ENCODE measurements at regions not wholly inside any gene's neighbourhood (a gene's known extent, or its start where the extent isn't known, plus 50 kb on each side); places are given as distances from the start of the nearest gene placed in this dataset.

DNA sequence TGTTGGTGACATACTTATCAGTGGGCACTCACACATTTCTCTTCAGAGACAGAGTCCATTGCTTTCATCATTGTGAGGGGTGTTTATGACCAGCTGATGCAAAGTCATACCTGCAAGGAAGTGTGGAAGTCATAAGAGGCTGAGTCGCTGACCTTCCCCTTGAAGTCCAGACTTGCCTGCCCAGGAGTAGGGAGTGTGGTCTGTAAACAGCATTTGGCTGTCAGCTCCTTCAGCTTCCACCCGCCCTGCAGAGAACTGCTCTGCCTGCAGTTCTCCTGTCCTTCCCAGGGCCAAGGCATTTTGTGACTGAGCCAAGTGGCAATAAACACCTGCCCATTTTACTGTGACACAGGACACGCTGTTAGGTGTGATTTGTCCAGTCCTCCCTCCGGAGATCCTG is 801.3 kb downstream of the BCL11B start:
- DNase-seq, result no peak

DNA sequence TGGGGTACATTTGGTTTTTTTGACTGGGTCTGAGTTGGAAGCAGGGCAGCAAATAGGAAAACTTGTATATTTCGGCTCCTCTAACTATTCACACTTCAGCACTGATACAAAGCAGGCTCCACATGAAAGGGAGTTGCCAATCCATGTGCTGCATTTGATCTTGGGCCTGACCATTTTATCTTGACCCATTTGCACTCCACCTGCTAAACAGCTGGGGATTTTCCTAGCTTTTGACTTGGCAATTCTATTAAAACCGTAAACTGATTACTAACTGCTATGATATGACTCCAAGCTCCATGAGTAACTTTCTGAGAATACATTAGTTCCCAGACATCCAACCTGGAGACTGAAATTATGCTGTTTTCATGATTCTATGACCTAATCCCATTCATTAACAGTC is 797.1 kb downstream of the BCL11B start:
- DNase-seq, result no peak

DNA sequence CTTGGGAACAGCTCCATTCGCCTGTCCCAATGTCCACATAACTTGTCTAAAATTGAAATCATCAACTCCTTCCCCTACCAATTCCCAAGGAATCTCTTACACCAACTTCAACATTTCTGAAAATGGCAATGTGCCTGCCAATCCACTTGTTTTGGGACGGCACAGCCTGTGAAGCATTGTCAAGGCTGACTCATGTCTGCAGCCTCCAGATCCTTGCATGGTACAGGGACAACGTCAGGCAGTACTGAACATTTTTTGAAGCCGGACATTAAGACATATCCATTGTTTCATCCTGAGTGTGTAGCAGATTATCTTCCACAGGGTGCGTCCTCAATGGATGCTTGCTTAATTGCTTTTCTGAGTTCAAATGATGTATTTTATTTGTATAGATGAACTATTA is 794.1 kb downstream of the BCL11B start:
- DNase-seq, result no peak

DNA sequence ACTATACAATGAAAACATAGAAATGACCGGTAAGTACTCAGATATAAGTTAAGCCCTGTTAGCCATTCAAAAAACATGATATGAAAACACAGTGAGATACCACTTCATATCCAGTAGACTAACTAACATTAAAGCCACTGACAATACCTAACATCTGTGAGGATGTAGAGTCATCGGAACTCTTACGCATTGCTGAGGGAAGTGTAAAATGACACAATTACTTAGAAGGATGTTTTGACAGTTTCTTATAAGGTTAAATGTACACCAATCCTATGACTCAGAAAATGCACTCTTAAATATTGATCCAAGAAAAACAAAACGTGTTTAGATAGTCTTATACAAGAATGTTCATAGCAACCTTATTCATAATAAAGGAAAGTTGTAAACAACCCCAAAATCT is 782.9 kb downstream of the BCL11B start:
- no peak for DNase-seq

DNA sequence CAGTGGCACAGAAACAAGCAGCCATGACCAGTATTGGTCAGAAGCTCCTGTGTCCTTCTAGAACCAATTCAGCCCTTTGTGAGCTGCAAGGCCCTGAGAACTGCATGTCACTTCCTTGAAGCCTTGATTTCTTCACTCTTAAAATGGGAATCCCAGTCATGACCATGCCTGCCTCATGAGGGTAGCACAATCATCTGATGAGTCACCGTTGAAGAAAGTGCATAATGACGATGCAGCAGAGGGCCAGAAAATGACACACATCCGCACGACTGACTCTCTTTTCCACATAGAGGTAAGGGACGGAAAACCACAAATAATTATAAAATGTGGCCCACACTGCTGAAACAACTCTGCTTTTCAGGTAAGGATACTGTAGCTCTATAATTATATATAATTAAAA is 777.4 kb downstream of the BCL11B start:
- DNase-seq, result no peak

DNA sequence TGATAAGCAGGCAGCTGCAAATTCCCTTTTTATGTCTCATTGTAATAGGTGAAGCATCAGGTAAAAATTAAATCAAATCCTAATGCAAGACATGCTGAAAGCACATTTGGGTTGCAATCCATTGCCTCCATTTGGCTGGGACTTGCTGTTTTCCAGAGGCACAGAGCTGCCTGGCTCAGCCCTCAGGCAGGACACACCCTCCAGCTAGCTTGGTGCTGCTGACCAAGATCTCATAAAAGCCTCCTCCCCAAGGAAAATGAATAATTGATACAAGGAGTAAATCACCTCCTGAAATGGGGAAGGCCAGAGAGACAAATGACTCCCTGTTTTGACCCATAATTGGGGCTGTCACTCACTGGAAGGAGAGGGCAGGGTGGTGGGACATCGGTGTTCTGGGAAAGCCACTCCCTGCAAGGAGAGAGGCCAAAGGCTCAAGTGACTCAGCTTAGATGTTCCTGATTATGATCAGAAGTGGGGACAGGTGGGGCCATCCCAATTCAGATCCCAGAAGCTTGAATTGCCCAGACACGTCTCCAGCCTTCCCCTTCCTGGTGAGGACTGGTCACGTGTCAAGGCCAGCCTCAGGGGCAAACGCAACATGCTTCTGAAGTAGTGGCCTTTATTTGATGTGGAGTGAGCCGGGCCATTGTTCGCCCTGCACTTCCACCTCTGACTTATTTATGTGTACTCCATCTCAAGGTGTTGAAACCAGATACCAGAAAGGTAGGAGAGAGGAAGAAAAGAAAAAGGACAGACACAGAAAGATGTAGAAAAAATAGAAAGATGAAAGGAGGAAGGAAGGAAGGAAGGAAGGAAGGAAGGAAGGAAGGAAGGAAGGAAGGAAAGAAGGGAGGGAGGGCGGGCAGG is 773.7 kb downstream of the BCL11B start:
- no peak for DNase-seq

DNA sequence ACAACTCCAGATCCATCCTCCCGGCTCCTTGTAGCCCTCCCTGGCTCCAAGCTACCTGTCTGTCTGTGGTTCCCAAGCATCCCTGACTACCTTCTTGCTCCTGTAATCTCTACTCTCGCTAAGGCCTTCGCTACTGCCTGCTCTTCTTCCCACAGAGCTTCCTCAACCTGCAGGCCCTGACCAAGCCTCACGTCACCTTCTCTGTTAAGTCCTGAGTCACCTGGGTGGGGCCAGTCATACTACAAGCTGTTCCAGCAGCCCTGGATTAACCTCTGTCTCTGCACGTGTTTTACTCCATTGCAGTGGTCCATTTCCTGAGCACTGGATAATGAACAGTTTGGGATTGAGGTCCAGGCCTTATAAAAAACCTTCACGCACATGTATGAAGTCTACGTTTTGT is 770.7 kb downstream of the BCL11B start:
- no peak for DNase-seq

DNA sequence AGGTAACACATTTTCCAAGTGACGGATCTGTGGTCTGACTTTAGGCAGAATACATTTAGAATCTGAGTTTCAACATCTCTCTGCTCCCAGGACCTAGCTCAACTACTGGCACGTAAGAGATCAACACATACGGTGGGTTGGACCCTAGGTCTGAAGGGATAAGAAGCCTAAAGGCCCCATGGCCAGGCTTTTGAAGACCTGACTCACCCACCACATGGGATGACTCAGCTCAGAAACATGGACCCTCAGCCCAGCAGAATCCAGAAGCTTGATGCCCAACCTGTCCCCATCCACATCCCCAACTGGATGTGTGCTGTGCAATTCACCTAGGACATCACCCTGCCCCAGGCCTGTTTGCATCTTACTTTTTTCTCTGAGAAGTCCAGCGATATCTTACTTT is 770.2 kb downstream of the BCL11B start:
- DNase-seq, result no peak

DNA sequence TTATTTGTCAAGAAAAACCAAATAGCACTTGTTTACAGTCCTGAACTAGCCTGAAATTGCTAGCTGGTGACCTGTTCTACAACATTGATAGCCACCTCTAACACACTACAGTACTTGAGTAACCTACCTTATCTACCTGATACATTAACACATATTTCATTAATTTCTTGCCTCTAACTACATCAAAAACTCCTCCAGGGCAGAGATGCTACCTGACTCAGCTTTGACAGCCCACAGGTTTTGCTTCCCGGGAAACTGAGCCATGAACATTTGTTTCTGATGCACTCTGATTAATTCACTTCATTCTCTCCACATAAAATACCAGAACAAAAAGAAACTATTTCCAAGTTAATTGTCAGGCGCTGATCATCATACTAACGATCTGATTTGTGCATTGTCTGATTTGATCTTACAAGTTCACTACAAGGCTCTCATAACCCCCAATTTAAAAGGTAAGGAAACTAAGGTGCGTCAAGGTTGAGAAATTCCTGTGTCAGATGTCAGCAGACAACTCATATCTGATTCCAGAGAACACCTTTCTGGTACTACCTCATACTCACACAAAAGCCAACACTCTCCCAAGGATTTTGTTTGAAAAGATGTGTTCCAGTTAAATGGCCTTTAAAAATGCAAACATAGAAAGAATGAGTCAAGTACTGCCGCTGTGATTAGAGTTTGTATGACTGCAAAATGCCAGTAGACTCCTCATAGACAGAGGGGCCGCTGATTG is 768.7 kb downstream of the BCL11B start:
- DNase-seq, result no peak

DNA sequence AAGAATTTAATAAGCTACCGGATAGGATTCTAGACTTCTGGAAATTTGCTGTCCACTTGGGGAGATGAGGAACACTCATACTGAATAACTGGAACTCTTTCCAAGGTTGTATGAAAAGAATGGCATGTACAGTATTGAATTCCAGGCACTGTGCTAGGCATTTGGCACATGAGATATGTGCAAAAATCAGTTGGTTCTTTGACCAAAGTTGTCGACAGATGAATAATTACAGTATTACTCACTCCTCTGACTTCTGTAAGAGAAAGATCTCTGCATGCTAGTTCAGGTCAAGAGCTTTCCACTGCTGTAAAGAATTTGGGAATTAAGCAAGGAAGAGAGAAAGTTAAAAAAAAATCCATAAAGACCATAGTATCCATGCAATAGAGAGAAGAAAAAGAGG is 764.7 kb downstream of the BCL11B start:
- no peak for DNase-seq

DNA sequence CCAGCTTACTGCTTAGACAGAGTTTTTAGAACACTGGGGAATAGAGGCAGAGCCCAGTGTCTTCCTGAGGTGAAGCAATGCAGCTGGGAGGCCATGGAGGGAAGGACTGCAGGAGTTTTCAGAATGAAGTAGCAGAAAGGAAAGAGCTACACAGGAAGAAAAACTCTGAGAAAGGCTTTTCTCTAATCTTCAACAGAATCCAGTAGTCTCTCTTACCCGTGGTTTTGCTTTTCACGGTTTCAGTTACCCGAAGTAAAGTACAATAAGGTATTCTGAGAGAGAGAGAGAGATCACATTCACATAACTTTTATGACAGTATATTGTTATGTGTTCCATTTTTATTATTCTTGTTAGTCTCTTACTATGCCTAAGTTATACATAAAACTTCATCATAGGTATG is 761.6 kb downstream of the BCL11B start:
- no peak for DNase-seq

DNA sequence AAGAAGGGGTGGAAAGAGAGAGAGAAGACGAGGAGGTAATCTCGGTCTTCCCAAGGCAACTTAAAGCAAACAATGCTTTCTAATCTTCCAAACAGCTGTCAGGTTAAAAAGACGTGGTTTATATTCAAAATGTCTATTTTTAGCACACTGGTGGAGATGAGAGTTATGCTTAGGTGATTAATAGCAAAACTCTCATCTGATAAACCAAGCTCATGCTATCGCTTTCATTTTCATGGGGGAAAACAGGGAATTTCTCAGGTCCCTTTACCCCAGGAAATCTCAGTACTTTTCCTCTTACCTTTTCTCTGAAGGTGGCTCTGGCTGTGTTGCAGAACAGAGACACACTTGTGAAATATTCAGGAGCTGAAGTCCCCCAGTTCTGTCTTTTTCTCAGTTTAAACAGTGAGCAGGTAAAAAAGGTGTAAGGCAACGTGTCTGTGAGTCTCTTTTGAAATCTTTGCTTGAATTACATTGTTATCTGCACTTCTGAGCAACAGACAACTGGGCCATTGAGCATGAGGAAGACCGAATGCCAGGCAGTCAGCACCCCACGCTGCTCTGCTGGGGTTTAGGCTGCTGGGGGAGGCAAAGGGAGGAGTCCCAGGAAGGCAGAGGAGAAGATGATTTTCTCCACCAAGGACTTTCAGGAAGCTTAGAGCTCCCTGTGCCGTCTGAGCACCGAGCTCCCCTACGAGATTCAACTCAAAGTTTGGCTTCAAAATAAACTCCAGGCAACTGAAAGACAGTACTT is 759.3 kb downstream of the BCL11B start:
- DNase-seq, result no peak

DNA sequence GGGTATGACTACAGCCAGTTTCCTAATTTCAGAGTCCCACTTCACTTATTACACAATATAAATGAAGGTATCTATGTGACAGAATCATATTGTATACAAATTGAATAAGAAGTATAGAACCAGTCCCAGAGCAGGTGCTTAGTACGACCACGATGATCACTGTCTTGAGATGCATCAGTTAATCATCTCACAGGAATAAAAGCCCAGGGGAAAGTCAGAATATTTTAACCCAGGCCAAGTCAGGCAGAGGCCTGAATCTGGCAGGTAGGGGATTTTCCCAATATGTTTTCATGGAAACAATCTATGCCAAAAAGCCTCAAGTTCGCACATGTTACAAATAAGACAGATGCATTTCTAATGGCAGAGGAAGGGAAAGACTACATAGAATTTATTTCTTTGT is 758.4 kb downstream of the BCL11B start:
- DNase-seq, result no peak

DNA sequence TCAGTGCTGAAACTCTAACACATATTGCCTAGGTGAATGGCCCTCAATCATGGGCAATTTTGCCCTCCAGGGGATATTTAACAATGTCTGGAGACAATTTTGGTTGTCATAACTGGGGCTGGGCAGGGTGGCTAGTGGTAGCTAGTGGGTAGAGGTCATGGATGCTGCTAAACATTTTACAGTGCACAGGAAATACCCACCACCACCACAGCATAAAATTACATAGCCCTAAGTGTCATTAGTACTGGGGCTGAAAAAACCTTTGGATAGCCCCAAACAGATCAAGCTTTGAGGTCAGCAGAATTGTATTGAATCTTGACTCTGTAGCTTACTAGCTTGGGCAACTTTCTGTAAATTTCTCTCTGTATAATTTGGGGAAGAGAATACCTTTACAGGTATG is 758.0 kb downstream of the BCL11B start:
- no peak for DNase-seq

DNA sequence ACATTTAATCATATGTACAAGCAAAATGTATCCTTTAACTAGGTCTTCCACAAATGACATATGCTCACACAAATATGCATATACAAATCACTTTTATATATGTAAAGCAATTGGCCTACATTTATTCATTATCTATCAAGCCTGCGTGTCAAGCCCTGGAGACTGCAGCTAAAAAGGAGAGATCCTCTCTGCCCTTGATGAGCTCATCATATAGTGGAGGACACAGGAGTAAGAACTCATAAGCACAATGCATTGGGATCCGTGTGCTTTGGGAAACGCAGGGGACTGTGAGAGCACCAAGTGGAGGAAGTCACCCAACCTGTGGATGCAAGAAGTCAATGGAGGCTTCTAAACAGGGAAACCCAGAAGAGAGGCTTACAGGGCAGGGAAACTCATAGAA is 735.7 kb downstream of the BCL11B start:
- DNase-seq, result no peak

DNA sequence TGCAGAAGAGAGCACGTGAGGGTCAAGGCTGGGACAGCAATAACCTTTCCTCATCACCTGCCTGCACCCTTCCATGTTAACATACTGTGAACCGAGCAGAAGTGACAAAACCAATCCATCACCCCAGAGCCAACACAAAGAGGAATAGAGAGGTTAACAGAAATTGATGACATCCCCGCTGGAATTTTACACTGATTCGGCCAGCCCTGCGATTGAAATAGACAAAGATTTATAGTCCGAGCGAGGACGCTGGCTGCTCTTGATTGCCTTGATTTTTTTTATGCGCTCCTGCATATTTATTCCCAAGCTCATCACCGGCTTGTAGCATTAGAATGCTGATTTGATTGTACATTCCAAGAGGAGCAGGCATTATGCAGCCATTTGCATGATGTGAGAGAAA is 729.7 kb downstream of the BCL11B start:
- DNase-seq, result no peak

DNA sequence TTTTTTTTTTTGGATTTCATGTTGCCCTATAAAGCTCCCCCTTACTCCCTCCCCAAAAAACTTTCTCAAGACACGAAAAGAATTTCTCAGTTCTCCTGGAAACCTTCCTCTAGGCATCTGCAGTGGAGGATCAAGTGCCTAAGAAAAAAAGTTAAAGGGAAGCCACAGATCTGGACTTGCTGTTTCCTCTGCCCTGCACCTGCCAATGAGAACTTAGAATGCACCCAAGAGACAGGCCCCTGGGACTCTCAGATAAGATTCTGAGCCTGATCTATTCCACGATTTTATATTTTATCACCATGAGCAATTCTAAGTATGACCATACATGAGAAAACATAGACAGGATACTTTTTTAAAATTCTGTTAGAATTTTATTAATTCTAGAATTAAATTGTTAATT is 728.9 kb downstream of the BCL11B start:
- no peak for DNase-seq

DNA sequence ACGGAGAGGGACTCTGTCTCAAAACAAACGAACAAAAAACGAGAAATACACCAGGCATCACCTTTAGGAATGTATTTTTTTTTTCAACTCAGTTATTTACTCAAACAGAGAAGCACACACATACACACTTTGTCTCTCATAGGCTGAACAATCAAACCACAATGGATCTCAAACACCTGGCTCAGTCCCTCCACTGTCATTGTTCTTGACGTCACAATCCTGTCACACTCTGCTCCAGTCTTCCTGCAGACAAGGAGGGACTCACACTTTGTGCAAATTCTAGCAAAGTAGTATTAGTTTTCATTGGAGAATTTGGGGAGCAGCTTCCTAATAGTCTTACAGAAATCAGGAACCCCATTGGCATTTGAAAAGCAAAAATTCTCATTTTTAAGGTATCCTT is 727.8 kb downstream of the BCL11B start:
- DNase-seq, result no peak

DNA sequence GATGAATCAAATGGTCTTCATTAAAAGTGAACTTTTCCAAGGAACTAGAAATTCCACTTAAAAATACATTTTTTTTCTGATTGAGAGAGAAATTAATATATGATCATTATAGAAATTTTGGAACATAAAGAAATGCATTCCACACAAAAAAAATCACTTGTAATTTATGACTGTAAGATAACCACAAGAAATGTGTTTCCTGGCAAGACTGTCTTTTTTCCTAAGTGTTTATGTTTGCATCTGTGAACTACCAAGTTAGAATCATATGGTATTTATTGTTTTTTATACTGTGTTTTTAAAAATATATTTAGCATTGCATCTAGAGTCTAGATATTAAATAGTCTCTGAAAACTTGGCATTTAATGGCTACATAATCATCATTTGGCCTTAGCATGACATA is 726.8 kb downstream of the BCL11B start:
- no peak for DNase-seq

DNA sequence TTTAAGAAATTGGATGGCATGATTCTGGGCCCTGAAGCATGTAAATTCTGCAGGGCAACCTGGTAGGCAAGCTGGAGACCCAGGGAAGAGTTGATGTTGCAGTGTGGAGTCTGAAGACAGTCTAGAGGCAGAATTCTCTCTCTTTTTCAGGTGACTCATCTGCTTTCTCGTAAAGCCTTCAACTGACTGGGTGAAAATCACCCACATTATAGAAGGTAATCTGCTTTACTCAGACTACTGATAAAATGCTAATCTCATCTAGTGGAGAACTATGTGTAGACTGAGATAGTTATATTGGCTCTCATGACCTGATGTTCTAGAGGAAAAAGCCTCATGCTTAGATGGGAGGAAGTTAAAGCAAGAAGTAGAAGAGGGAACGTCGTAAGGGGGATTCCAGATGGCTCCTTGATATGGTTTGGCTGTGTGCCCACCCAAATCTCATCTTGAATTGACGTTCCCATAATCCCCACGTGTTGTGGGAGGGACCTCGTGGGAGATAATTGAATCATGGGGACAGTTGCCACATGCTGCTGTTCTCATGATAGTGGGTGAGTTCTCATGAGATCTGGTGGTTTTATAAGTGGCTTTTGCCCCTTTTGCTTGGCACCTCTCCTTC is 723.8 kb downstream of the BCL11B start:
- DNase-seq, result peak; percentile 17

DNA sequence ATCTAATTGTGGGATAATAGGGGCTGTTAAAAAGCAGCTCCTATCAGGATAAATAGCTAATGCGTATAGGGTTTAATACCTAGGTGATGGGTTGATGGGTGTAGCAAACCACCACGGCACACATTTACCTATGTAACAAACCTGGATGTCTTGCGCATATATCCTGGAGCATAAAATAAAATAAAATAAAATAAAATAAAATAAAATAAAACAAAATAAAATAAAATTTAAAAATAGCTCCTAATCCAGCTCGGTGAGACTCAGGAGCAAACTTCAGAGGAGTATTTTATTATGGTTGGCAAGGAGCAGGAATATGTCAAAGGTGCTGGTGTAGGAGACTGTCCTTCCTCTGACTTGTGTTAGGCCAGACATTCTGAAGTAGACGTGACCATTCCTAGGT is 721.0 kb downstream of the BCL11B start:
- no peak for DNase-seq

DNA sequence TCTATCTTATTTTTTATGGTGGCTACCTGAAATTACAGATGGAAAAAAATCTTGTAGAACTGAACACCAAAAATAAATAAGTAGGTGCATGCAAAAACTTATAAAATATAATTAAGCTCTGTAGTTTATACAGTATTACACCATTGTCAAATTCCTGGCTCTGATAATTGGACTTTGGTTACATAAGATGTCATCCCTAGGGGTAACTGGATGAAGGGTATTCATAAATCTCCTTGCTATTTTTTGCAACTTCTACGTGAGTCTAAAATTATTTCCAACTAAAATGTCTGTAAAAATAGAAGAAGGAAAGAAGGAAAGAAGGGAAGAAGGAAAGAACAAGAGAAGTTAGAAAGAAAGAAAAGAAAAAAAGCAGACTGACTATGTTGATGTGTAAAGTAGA is 716.6 kb downstream of the BCL11B start:
- DNase-seq, result no peak

DNA sequence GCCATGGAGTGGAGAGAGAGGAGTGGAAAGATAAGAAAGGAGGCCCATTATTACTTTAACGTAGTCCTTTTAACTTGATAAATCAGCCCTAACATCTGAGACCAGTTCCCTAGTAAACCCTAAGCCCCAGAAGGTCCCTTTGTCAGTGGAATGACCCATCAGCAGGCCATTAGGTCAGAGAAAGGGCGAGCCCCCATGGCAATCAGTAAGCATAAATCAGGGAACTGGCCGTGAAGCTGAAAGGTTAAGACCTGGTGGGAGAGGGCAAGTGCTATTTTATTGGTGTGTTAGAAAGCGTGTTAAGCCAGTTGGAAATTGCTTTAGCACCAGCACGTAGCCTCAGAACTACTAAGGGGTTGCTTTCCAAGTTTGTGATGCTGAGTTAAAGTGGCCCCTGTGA is 708.0 kb downstream of the BCL11B start:
- no peak for DNase-seq
